Epithelial cell of proximal tubule (primary cell): ENCODE measurements at regions not wholly inside any gene's neighbourhood (a gene's known extent, or its start where the extent isn't known, plus 50 kb on each side); places are given as distances from the start of the nearest gene placed in this dataset.

Source experiments
- DNase-seq: peaks from one replicate; pipeline ENCODE4 v3.0.0-alpha.2; 2011; ENCODE audit warnings: low read depth
- H3K4me3 ChIP-seq: 2 replicates; pipeline ENCODE4 v1.5.1; 2011; ENCODE audit warnings: low read depth, mild to moderate bottlenecking, low read length
- CTCF ChIP-seq: conservative IDR thresholded peaks from 2 replicates; pipeline ENCODE4 v1.5.1; 2012; ENCODE audit warnings: low read depth, mild to moderate bottlenecking, low read length

- no peak for TF ChIP-seq CTCF
- no peak for DNase-seq
- H3K4me3 ChIP-seq = no peak overlapping the region
Measured at GRCh38 chr9:75612205-75612604, 278.3 kb upstream of the PCSK5 start.

- H3K4me3 ChIP-seq = no peak overlapping the region
- no peak for TF ChIP-seq CTCF
- DNase-seq = no peak
Measured at GRCh38 chr9:75612754-75613153, 277.7 kb upstream of the PCSK5 start.

GRCh38 chr9:75615284-75615683 lies 275.2 kb upstream of the PCSK5 start:
- no peak for TF ChIP-seq CTCF
- no peak for DNase-seq
- no peak overlapping the region for H3K4me3 ChIP-seq

- no peak for TF ChIP-seq CTCF
- DNase-seq = no peak
- no peak overlapping the region for H3K4me3 ChIP-seq
Measured at GRCh38 chr9:75616052-75616451, 274.4 kb upstream of the PCSK5 start.

- H3K4me3 ChIP-seq = no peak overlapping the region
- DNase-seq = no peak
- no peak for TF ChIP-seq CTCF
Measured at GRCh38 chr9:75616841-75617566, 273.5 kb upstream of the PCSK5 start.

- no peak overlapping the region for H3K4me3 ChIP-seq
- no peak for TF ChIP-seq CTCF
- no peak for DNase-seq
Measured at GRCh38 chr9:75623462-75623861, 267.0 kb upstream of the PCSK5 start.

GRCh38 chr9:75624998-75625397 lies 265.5 kb upstream of the PCSK5 start:
- no peak for DNase-seq
- TF ChIP-seq CTCF = no peak
- H3K4me3 ChIP-seq = no peak overlapping the region
